AG10803 (cell line): ENCODE measurements at regions not wholly inside any gene's neighbourhood (a gene's known extent, or its start where the extent isn't known, plus 50 kb on each side); places are given as distances from the start of the nearest gene placed in this dataset.
A peak's percentile ranks its signal among the peaks of the same experiment; 100 is the strongest.

Experiments used
- DNase-seq: peaks from one replicate; pipeline ENCODE4 v3.0.0; 2010; ENCODE audit warnings: low read depth
- H3K4me3 ChIP-seq: 2 replicates; pipeline ENCODE4 v1.5.1; 2011; ENCODE audit warnings: mild to moderate bottlenecking, low read length, control low read depth
- CTCF ChIP-seq: conservative IDR thresholded peaks from 2 replicates; pipeline ENCODE4 v1.5.1; 2011; ENCODE audit warnings: mild to moderate bottlenecking, low read length, control low read depth, inconsistent platforms

GRCh38 chr2:51734115-51734514 is 702.2 kb upstream of the NRXN1 start:
- DNase-seq, result peak; percentile 11
- H3K4me3 ChIP-seq, result no peak overlapping the region
- no peak for TF ChIP-seq CTCF

- no peak for TF ChIP-seq CTCF
- DNase-seq, result no peak
- H3K4me3 ChIP-seq, result no peak overlapping the region
Observed at GRCh38 chr2:51723691-51724090, 691.8 kb upstream of the NRXN1 start.

GRCh38 chr2:51722311-51722710 is 690.4 kb upstream of the NRXN1 start:
- H3K4me3 ChIP-seq, result no peak overlapping the region
- TF ChIP-seq CTCF, result no peak
- DNase-seq, result peak; percentile 26

- no peak for TF ChIP-seq CTCF
- H3K4me3 ChIP-seq, result no peak overlapping the region
- no peak for DNase-seq
Observed at GRCh38 chr2:51720826-51721225, 688.9 kb upstream of the NRXN1 start.

- H3K4me3 ChIP-seq, result no peak overlapping the region
- TF ChIP-seq CTCF, result no peak
- DNase-seq, result no peak
Observed at GRCh38 chr2:51718881-51719280, 686.9 kb upstream of the NRXN1 start.

GRCh38 chr2:51717312-51717711 is 685.4 kb upstream of the NRXN1 start:
- TF ChIP-seq CTCF, result no peak
- peak; percentile 29 for DNase-seq
- no peak overlapping the region for H3K4me3 ChIP-seq

- no peak overlapping the region for H3K4me3 ChIP-seq
- DNase-seq, result no peak
- TF ChIP-seq CTCF, result no peak
Observed at GRCh38 chr2:51711766-51712165, 679.8 kb upstream of the NRXN1 start.
